ENCODE measurements at regions not wholly inside any gene's neighbourhood (a gene's known extent, or its start where the extent isn't known, plus 50 kb on each side); places are given as distances from the start of the nearest gene placed in this dataset.

DNA sequence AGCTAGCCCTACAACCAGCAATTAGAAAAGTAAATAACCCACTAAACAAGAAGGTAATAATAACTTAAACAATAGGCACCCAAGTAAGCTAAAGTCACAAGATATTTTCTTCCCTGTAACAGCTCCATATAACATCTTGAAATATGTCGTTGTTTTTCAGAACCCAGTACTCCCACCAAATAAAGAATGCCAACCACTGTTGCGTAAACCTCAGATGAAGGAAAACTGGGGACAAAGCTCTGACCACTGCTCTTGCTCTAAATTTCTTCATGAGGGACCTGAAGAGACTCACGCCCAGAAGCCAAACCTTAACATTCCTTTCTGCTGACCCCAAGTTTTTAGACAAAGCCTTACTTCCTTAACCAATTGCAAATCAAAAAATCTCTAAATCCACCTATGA lies 267.7 kb upstream of the GAS1 start:
- H3K36me3 ChIP-seq = no peaks in the 10 kb centered on the region
- TF ChIP-seq EP300 (IDR thresholded peaks at IDR 0.05) (no peak), POLR2A (IDR thresholded peaks at IDR 0.05) (no peak), POLR2AphosphoS5 (IDR thresholded peaks at IDR 0.05) (no peak)
- TF ChIP-seq, protein P1, sequence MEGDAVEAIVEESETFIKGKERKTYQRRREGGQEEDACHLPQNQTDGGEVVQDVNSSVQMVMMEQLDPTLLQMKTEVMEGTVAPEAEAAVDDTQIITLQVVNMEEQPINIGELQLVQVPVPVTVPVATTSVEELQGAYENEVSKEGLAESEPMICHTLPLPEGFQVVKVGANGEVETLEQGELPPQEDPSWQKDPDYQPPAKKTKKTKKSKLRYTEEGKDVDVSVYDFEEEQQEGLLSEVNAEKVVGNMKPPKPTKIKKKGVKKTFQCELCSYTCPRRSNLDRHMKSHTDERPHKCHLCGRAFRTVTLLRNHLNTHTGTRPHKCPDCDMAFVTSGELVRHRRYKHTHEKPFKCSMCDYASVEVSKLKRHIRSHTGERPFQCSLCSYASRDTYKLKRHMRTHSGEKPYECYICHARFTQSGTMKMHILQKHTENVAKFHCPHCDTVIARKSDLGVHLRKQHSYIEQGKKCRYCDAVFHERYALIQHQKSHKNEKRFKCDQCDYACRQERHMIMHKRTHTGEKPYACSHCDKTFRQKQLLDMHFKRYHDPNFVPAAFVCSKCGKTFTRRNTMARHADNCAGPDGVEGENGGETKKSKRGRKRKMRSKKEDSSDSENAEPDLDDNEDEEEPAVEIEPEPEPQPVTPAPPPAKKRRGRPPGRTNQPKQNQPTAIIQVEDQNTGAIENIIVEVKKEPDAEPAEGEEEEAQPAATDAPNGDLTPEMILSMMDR (IDR thresholded peaks at IDR 0.05) = no peak
- WGBS = 88% methylated on average over 3 of the region's 3 CpGs
- no peak overlapping the region for H3K4me3 ChIP-seq
- H3K9me3 ChIP-seq = no peaks in the 10 kb centered on the region
- H3K27me3 ChIP-seq = no peaks in the 10 kb centered on the region
- no peak overlapping the region for H3K27ac ChIP-seq
- DNase-seq (ENCODE audit: low spot score in 2 of 2) = no peak
- peaks cover 14% of the 10 kb centered on the region for H3K4me1 ChIP-seq

DNA sequence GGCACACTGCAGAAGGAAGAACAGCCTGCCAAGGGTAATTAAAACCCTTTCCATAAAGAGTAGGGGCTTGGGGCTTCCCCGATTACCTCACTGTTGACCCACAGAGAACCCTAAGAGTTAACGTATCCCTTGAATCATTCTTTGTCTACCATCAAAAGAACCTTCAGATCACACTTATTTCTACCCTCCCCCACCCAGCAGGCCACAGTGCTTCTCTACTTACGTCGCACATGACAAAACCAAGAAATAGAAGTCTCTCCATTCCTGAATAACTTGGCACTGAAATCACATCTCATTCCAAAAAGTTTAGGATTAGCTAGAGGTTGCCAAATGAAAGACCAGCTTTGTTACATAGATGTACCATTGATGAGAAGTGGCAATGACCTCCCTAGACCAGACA lies 268.7 kb upstream of the GAS1 start:
- no peak for DNase-seq (ENCODE audit: low spot score in 2 of 2)
- Histone ChIP-seq H3K36me3 (no peaks in the 10 kb centered on the region), H3K9me3 (no peaks in the 10 kb centered on the region), H3K4me3 (no peak overlapping the region), H3K4me1 (peaks cover 14% of the 10 kb centered on the region), H3K27me3 (no peaks in the 10 kb centered on the region), H3K27ac (no peak overlapping the region)
- TF ChIP-seq, protein P1 (IDR thresholded peaks at IDR 0.05) = no peak
- TF ChIP-seq POLR2AphosphoS5 (IDR thresholded peaks at IDR 0.05) = no peak
- TF ChIP-seq EP300 (IDR thresholded peaks at IDR 0.05) = no peak
- TF ChIP-seq POLR2A (IDR thresholded peaks at IDR 0.05) = no peak
- 67% methylated on average over 4 of the region's 4 CpGs for WGBS

DNA sequence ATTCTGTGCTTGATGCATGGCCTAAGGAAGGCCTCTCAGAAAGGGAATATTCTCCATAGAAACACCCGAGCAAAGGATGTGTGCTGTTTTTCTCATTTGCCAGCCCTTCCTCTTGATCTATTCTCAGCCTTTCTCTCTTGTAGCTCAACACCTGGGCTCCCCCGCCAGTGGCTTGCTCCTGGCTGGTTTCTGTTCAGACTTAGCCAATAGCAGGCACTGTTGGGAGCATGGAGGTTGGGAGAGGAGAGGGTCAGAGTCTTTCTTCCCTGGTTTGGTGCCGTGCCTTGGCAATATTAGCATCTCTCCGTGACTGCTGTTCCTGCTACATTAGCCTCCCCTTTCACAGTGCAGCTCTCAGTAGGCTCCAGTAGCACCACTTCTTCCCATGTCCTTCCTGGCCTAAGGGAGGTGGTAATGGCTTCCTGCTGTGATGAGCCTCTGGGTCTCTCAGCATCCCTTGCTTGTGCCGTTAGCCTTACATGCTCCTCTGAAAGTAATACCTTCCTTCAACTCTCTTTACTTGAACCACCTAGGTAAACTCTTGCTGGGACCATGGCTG lies 269.7 kb upstream of the GAS1 start:
- WGBS = 87% methylated on average over 5 of the region's 5 CpGs

DNA sequence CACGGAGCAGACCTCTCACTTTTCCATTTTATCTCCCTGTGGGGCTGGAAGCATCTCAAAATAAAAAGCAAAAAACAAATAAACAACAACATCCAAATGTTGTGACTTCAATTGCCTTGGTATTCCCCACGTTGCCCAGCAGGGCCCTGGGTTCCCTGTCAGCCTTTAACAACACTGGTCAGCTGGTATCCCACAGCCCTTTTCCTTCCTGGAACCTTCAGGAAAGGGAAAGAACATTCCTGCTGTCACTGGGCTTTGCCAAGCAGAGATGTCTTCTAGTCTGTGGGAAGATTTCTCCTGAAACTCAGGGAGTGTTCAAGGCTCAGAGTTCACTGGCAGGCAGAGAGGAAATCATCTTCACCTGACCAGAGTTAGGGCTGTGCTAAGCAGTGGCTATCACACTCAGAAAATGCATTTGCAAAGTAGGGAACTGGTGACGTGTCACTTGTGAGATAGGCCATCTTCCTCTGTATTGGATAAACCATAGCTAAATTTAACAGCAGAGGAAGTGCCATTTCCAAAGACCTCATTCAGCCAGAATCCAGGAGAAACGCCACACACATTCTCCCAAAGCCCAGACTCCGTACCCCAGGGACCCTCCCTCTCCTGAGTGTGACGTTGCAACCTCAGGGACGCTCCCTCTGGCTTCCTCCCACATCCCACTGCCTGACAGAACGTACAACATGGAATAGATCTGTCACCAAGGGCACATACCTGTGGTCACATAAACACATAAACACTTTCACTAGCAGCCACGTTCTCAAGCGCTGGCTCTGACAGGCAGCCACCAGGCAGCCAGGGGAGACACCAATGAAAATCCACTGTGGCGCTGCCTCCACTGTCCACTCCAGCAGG lies 274.0 kb upstream of the DAPK1 start:
- Histone ChIP-seq H3K36me3 (no peaks in the 10 kb centered on the region), H3K27ac (no peak overlapping the region), H3K27me3 (no peaks in the 10 kb centered on the region), H3K4me1 (no peaks in the 10 kb centered on the region), H3K4me3 (no peak overlapping the region), H3K9me3 (no peaks in the 10 kb centered on the region)
- no peak for DNase-seq (ENCODE audit: low spot score in 2 of 2)
- TF ChIP-seq EP300 (IDR thresholded peaks at IDR 0.05) = no peak
- TF ChIP-seq POLR2A (IDR thresholded peaks at IDR 0.05) = no peak
- TF ChIP-seq, protein P1 (IDR thresholded peaks at IDR 0.05) = no peak
- no peak for TF ChIP-seq POLR2AphosphoS5 (IDR thresholded peaks at IDR 0.05)
- WGBS = 83% methylated on average over 11 of the region's 11 CpGs

More for the DNA sequence above, 269.7 kb upstream of the GAS1 start:
- H3K4me1 ChIP-seq = peaks cover 12% of the 10 kb centered on the region
- DNase-seq (ENCODE audit: low spot score in 2 of 2) = no peak
- no peaks in the 10 kb centered on the region for H3K9me3 ChIP-seq
- H3K36me3 ChIP-seq = no peaks in the 10 kb centered on the region
- no peak overlapping the region for H3K4me3 ChIP-seq
- no peak overlapping the region for H3K27ac ChIP-seq
- no peaks in the 10 kb centered on the region for H3K27me3 ChIP-seq
- no peak for TF ChIP-seq POLR2AphosphoS5 (IDR thresholded peaks at IDR 0.05)
- no peak for TF ChIP-seq EP300 (IDR thresholded peaks at IDR 0.05)
- TF ChIP-seq POLR2A (IDR thresholded peaks at IDR 0.05) = no peak
- TF ChIP-seq, protein P1 (IDR thresholded peaks at IDR 0.05) = no peak

DNA sequence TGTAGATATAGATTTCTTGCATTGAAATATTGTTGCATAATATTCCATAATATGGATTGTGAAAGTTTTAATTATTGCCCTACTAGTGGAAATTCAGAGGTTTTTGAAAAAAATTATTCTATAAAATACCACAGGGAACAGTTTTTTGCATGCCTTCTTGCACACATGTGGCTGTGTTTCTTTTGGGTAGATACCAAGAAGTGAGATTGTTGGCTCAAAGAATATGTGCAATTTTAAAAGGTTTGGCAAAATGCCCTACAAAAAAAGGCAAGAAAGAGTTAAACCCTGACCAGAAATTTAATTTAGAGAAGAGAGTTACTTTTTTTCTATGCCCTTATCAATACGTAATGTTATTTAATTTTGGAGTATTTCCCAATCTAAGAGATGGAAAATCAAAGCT lies 270.8 kb upstream of the DAPK1 start:
- no peaks in the 10 kb centered on the region for H3K27me3 ChIP-seq

More for the DNA sequence above, 270.8 kb upstream of the DAPK1 start:
- no peak overlapping the region for H3K4me3 ChIP-seq
- no peaks in the 10 kb centered on the region for H3K9me3 ChIP-seq
- no peaks in the 10 kb centered on the region for H3K4me1 ChIP-seq
- TF ChIP-seq POLR2A (IDR thresholded peaks at IDR 0.05) (no peak), POLR2AphosphoS5 (IDR thresholded peaks at IDR 0.05) (no peak), EP300 (IDR thresholded peaks at IDR 0.05) (no peak)
- TF ChIP-seq, protein P1 (IDR thresholded peaks at IDR 0.05) = no peak
- DNase-seq (ENCODE audit: low spot score in 2 of 2) = no peak
- no peaks in the 10 kb centered on the region for H3K36me3 ChIP-seq
- no peak overlapping the region for H3K27ac ChIP-seq
- WGBS = 71% methylated on average over 1 of the region's 1 CpG

Measured in suprapubic skin (tissue), 4 donors.